OCI-LY3 (cell line): ENCODE measurements at regions not wholly inside any gene's neighbourhood (a gene's known extent, or its start where the extent isn't known, plus 50 kb on each side); places are given as distances from the start of the nearest gene placed in this dataset.

Source experiments
- H2AFZ ChIP-seq: fragments of 200-600, 300-600 bp; shearing (Covaris generic); 2 replicates; pipeline ENCODE4 v1.6.0; 2014; ENCODE audit warnings: antibody characterized with exemption, low read depth, low read length
- H3K27ac ChIP-seq: fragments of 200-600, 300-600 bp; sonication (generic); 2 replicates; pipeline ENCODE4 v1.5.1; 2014; ENCODE audit warnings: mild to moderate bottlenecking, low read length, moderate library complexity, mixed read lengths
- H3K27me3 ChIP-seq: fragments of 200-600, 300-600 bp; sonication (generic); 2 replicates; pipeline ENCODE4 v1.6.1; 2014; ENCODE audit warnings: low read depth, low read length, mixed read lengths
- H3K36me3 ChIP-seq: fragments of 200-600, 300-600 bp; sonication (generic); replicated peaks from 2 replicates; pipeline ENCODE3; 2014; ENCODE audit warnings: low read depth, low read length, mixed read lengths
- H3K4me1 ChIP-seq: fragments of 300-600, 200-600 bp; sonication (generic); 2 replicates; pipeline ENCODE4 v1.6.1; 2014; ENCODE audit warnings: low read length, mixed read lengths
- H3K4me2 ChIP-seq: fragments of 200-600, 300-600 bp; sonication (generic); 2 replicates; pipeline ENCODE4 v1.6.1; 2014; ENCODE audit warnings: low read length, mixed read lengths
- H3K4me3 ChIP-seq: fragments of 300-600, 200-600 bp; sonication (generic); 2 replicates; pipeline ENCODE4 v1.5.1; 2014; ENCODE audit warnings: antibody characterized with exemption, mild to moderate bottlenecking, low read length, moderate library complexity
- H3K79me2 ChIP-seq: fragments of 300-600, 200-600 bp; shearing (Covaris generic); 2 replicates; pipeline ENCODE4 v1.6.1; 2014; ENCODE audit warnings: mild to moderate bottlenecking, low read length, mixed read lengths
- H3K9ac ChIP-seq: fragments of 300-600, 200-600 bp; shearing (Covaris generic); 2 replicates; pipeline ENCODE4 v1.6.0; 2014; ENCODE audit warnings: mild to moderate bottlenecking, low read length, moderate library complexity
- H3K9me3 ChIP-seq: fragments of 200-600, 300-600 bp; shearing (Covaris generic); 2 replicates; pipeline ENCODE4 v1.6.1; 2014; ENCODE audit warnings: low read length, mixed read lengths; ENCODE audit not compliant: insufficient read depth
- H4K20me1 ChIP-seq: fragments of 200-600, 300-600 bp; sonication (generic); 2 replicates; pipeline ENCODE4 v1.6.1; 2016; ENCODE audit warnings: low read length, mixed read lengths; ENCODE audit not compliant: insufficient read depth
- CTCF ChIP-seq: fragments of 200-600, 300-600 bp; sonication (generic); IDR thresholded peaks from 2 replicates; pipeline ENCODE4 v1.5.1; 2014; ENCODE audit warnings: antibody characterized with exemption, low read length, low read depth
- EZH2phosphoT487 ChIP-seq: fragments of 200-600 bp; shearing (Covaris generic); IDR thresholded peaks from 2 replicates; pipeline ENCODE4 v1.6.1; 2018; ENCODE audit warnings: antibody characterized with exemption, mixed run types, low read depth

GRCh38 chr1:200478239-200478623 lies 68.4 kb upstream of the ZNF281 start:
- Histone ChIP-seq H4K20me1 (no peaks in the 10 kb centered on the region), H3K4me2 (peak overlapping the region; percentile 79), H3K9ac (peak overlapping the region; percentile 14; the same call in 1 of the 2 replicates), H3K4me1 (peaks cover 74% of the 10 kb centered on the region), H2AFZ (0 out of 2 replicates have a peak overlapping the region, but pooled peaks have one; percentile 19), H3K36me3 (no peaks in the 10 kb centered on the region), H3K4me3 (peak overlapping the region; percentile 54), H3K27me3 (no peaks in the 10 kb centered on the region), H3K27ac (peak overlapping the region; percentile 38; the same call in 1 of the 2 replicates), H3K9me3 (no peaks in the 10 kb centered on the region), H3K79me2 (no peaks in the 10 kb centered on the region)
- TF ChIP-seq CTCF: no peak

- H4K20me1 ChIP-seq: no peaks in the 10 kb centered on the region
- H3K9me3 ChIP-seq: no peaks in the 10 kb centered on the region
- no peak for TF ChIP-seq CTCF
- TF ChIP-seq EZH2phosphoT487: no peak
- H3K36me3 ChIP-seq: no peaks in the 10 kb centered on the region
- H3K27me3 ChIP-seq: no peaks in the 10 kb centered on the region
- H3K27ac ChIP-seq: no peak overlapping the region
- peaks cover 65% of the 10 kb centered on the region for H3K4me1 ChIP-seq
- peak overlapping the region; percentile 69; the same call in 1 of the 2 replicates for H3K4me3 ChIP-seq
- no peak overlapping the region for H3K9ac ChIP-seq
- no peaks in the 10 kb centered on the region for H3K79me2 ChIP-seq
- peak overlapping the region; percentile 86 for H3K4me2 ChIP-seq
- no peak overlapping the region for H2AFZ ChIP-seq
These were observed 64.8 kb upstream of the ZNF281 start for GRCh38 chr1:200474633-200475032.

GRCh38 chr1:200473698-200474371 lies 64.0 kb upstream of the ZNF281 start:
- Histone ChIP-seq H3K9ac (peak overlapping the region; percentile 45), H3K4me1 (peaks cover 60% of the 10 kb centered on the region), H3K27me3 (no peaks in the 10 kb centered on the region), H2AFZ (peak overlapping the region; percentile 16), H3K36me3 (no peaks in the 10 kb centered on the region), H3K9me3 (no peaks in the 10 kb centered on the region), H4K20me1 (no peaks in the 10 kb centered on the region), H3K4me3 (peak overlapping the region; percentile 69), H3K4me2 (peak overlapping the region; percentile 86), H3K27ac (peak overlapping the region; percentile 21), H3K79me2 (no peaks in the 10 kb centered on the region)
- TF ChIP-seq EZH2phosphoT487 (no peak), CTCF (no peak)

GRCh38 chr1:200471739-200472138 lies 61.9 kb upstream of the ZNF281 start:
- no peak overlapping the region for H3K9ac ChIP-seq
- H3K27me3 ChIP-seq: no peaks in the 10 kb centered on the region
- no peak for TF ChIP-seq CTCF
- TF ChIP-seq EZH2phosphoT487: no peak
- H2AFZ ChIP-seq: peak overlapping the region; percentile 3
- H4K20me1 ChIP-seq: no peaks in the 10 kb centered on the region
- no peaks in the 10 kb centered on the region for H3K9me3 ChIP-seq
- peak overlapping the region; percentile 86 for H3K4me2 ChIP-seq
- no peaks in the 10 kb centered on the region for H3K36me3 ChIP-seq
- H3K4me3 ChIP-seq: peak overlapping the region; percentile 11
- H3K79me2 ChIP-seq: no peaks in the 10 kb centered on the region
- H3K4me1 ChIP-seq: peaks cover 45% of the 10 kb centered on the region
- H3K27ac ChIP-seq: no peak overlapping the region
